ENCODE measurements at regions not wholly inside any gene's neighbourhood (a gene's known extent, or its start where the extent isn't known, plus 50 kb on each side); places are given as distances from the start of the nearest gene placed in this dataset.

DNA sequence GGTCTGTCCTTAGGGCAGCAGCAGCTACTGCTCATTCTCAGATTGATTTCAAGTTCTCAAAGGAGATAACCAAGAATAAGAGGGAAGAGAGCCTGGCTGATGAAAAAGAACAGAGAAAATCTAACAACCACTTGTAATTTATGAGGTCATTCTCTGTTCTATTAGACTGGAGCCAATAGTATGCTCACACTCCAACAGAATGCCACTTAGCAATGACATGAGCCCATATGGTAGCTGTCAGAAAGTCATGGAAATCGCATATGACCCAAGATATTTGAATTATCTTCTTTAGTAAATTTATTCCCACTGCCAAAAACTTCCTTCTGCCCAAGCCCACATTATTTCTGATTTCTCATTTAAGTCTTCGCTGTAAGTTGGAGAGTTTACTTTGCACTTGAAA is 53.7 kb upstream of the PLA2G4A start:
- Histone ChIP-seq H3K4me2 (ENCODE audit: low read depth, low read length) (no peak overlapping the region), H3K27me3 (ENCODE audit: control insufficient read depth in 1 of 2, insufficient read depth in 2 of 2, low read length in 2 of 2) (no peaks in the 10 kb centered on the region), H3K36me3 (replicated peaks in 1 of 2; ENCODE audit: control insufficient read depth in 1 of 2, insufficient read depth in 2 of 2, low read length in 2 of 2) (no peaks in the 10 kb centered on the region), H3K27ac (ENCODE audit: extremely low read length, insufficient read depth, low read length) (no peak overlapping the region), H3K9ac (ENCODE audit: insufficient read depth, low read depth, low read length) (no peak overlapping the region), H2AFZ (ENCODE audit: low read length) (no peak overlapping the region), H3K4me1 (ENCODE audit: insufficient read depth, low read length) (no peaks in the 10 kb centered on the region), H4K20me1 (ENCODE audit: insufficient read depth, low read length) (no peaks in the 10 kb centered on the region), H3K9me3 (ENCODE audit: low read length) (no peaks in the 10 kb centered on the region), H3K4me3 (replicated peaks in 1 of 3; ENCODE audit: insufficient read depth in 1 of 3, low read depth in 2 of 3, low read length in 3 of 3) (no peak overlapping the region), H3K79me2 (ENCODE audit: insufficient read depth, low read length) (no peaks in the 10 kb centered on the region)
- POLR2A ChIA-PET: no interaction called here
- CTCF ChIA-PET (ENCODE audit: low intra/inter-chr PET ratio, low total read pairs): no interaction called here
- WGBS (ENCODE audit: low lambda C conversion rate): 4% methylated on average over 2 of the region's 2 CpGs
- no TSS peak for BruUV-seq (replicated peaks)
- FAIRE-seq: no peak
- intact Hi-C loops (cut with micrococcal nuclease; ENCODE audit: unreplicated experiment) (no loop called here), in situ Hi-C loops (cut with HindIII; ENCODE audit: extremely low pct_ligation_motif_present, low pct_unique_long_range_greater_than_20kb) (no loop called here)
- ATAC-seq: no peak
- TF ChIP-seq, protein P1, sequence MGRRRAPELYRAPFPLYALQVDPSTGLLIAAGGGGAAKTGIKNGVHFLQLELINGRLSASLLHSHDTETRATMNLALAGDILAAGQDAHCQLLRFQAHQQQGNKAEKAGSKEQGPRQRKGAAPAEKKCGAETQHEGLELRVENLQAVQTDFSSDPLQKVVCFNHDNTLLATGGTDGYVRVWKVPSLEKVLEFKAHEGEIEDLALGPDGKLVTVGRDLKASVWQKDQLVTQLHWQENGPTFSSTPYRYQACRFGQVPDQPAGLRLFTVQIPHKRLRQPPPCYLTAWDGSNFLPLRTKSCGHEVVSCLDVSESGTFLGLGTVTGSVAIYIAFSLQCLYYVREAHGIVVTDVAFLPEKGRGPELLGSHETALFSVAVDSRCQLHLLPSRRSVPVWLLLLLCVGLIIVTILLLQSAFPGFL (CRISPR knock-in tag; IDR thresholded peaks at IDR 0.05): no peak
- TF ChIP-seq, protein P2, sequence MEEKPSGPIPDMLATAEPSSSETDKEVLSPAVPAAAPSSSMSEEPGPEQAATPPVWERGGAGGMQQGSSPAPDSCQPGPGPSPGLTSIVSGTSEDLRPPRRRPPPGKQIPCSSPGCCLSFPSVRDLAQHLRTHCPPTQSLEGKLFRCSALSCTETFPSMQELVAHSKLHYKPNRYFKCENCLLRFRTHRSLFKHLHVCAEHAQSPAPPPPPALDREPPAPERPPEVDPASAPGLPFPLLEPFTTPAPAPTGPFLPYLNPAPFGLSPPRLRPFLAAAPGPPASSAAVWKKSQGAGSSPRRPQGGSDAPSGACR (CRISPR knock-in tag; IDR thresholded peaks at IDR 0.05): no peak
- TF ChIP-seq NBN (conservative IDR thresholded peaks at IDR 0.05) (no peak), EZH2 (conservative IDR thresholded peaks at IDR 0.05; ENCODE audit: low read depth, low read length) (no peak), ZNF225 (CRISPR knock-in tag; IDR thresholded peaks at IDR 0.05) (no peak), KLF6 (CRISPR knock-in tag; IDR thresholded peaks at IDR 0.05) (no peak), ELF4 (CRISPR knock-in tag; IDR thresholded peaks at IDR 0.05; ENCODE audit: borderline replicate concordance) (no peak), ZFYVE20 (CRISPR knock-in tag; IDR thresholded peaks at IDR 0.05; ENCODE audit: borderline replicate concordance, low read depth) (no peak), ZNF432 (CRISPR knock-in tag; IDR thresholded peaks at IDR 0.05; ENCODE audit: borderline replicate concordance) (no peak), ZNF337 (CRISPR knock-in tag; IDR thresholded peaks at IDR 0.05; ENCODE audit: borderline replicate concordance, low read depth) (no peak), ZNF446 (CRISPR knock-in tag; IDR thresholded peaks at IDR 0.05) (no peak)
- TF ChIP-seq, protein P3, sequence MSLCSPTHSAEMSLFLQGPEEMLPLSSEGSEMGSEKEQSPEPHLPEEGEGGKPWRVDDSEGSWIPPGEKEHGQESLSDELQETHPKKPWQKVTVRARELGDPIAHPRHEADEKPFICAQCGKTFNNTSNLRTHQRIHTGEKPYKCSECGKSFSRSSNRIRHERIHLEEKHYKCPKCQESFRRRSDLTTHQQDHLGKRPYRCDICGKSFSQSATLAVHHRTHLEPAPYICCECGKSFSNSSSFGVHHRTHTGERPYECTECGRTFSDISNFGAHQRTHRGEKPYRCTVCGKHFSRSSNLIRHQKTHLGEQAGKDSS (CRISPR knock-in tag; IDR thresholded peaks at IDR 0.05; ENCODE audit: borderline replicate concordance, low read depth): no peak
- TF ChIP-seq, protein P4, sequence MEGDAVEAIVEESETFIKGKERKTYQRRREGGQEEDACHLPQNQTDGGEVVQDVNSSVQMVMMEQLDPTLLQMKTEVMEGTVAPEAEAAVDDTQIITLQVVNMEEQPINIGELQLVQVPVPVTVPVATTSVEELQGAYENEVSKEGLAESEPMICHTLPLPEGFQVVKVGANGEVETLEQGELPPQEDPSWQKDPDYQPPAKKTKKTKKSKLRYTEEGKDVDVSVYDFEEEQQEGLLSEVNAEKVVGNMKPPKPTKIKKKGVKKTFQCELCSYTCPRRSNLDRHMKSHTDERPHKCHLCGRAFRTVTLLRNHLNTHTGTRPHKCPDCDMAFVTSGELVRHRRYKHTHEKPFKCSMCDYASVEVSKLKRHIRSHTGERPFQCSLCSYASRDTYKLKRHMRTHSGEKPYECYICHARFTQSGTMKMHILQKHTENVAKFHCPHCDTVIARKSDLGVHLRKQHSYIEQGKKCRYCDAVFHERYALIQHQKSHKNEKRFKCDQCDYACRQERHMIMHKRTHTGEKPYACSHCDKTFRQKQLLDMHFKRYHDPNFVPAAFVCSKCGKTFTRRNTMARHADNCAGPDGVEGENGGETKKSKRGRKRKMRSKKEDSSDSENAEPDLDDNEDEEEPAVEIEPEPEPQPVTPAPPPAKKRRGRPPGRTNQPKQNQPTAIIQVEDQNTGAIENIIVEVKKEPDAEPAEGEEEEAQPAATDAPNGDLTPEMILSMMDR (CRISPR knock-in tag; IDR thresholded peaks at IDR 0.05): no peak
- DNase-seq (ENCODE audit: low spot score): no peak
